ENCODE measurements at regions not wholly inside any gene's neighbourhood (a gene's known extent, or its start where the extent isn't known, plus 50 kb on each side); places are given as distances from the start of the nearest gene placed in this dataset.

DNA sequence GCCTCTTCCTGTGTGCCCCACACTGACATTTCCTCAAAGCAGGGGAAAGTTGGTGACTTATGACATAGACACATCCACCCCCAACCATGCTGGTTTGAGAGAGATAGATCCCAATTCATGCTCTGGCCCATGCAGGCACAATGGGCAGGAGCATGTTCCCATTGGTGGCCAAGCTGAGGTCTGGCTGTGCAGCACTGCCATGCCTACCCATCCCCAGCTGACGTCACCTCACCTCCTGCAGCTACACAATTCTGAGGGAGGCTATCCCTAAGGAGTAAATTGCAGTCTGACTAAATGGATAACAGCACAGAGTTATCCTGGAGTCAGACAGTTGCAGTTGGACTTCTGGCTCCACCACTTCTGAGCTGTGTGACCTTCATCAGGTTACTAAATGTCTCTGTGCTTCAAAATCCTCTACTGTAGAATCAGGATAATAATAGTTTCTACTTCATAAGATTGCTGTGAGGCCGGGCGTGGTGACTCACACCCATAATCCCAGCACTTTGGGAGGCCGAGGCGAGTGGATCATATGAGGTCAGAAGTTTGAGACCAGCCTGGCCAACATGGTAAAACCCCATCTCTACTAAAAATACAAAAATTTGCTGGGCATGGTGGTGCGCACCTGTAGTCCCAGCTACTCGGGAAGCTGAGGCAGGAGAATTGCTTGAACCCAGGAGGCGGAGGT, 323.9 kb downstream of the BCL11B start:
- H3K4me3 ChIP-seq (ENCODE audit: low read depth, low read length) = no peak overlapping the region
- DNase-seq (ENCODE audit: low read depth) = no peak
- TF ChIP-seq, protein P1, sequence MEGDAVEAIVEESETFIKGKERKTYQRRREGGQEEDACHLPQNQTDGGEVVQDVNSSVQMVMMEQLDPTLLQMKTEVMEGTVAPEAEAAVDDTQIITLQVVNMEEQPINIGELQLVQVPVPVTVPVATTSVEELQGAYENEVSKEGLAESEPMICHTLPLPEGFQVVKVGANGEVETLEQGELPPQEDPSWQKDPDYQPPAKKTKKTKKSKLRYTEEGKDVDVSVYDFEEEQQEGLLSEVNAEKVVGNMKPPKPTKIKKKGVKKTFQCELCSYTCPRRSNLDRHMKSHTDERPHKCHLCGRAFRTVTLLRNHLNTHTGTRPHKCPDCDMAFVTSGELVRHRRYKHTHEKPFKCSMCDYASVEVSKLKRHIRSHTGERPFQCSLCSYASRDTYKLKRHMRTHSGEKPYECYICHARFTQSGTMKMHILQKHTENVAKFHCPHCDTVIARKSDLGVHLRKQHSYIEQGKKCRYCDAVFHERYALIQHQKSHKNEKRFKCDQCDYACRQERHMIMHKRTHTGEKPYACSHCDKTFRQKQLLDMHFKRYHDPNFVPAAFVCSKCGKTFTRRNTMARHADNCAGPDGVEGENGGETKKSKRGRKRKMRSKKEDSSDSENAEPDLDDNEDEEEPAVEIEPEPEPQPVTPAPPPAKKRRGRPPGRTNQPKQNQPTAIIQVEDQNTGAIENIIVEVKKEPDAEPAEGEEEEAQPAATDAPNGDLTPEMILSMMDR (conservative IDR thresholded peaks at IDR 0.05; ENCODE audit: low read depth, low read length) = no peak

DNA sequence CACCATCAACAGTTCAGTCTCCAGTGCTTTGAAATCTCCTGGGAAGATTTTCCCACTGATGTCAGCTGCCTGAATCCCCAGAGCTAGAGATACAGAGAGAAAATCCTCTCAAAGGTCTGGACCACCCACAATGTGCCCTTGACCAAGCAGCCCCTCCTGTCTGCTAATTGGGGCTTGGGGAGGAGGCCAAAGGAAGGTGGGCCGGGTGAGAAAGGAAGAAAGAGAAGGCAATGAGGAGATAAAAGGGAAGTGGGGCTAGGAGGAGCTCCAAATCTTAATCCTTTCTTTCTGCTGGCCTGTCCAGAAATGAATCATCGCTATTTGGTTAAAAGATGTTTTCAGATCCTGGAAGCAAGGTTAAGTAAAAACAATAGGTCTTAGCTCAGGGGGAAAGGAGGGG, 322.9 kb downstream of the BCL11B start:
- no peak for DNase-seq (ENCODE audit: low read depth)

DNA sequence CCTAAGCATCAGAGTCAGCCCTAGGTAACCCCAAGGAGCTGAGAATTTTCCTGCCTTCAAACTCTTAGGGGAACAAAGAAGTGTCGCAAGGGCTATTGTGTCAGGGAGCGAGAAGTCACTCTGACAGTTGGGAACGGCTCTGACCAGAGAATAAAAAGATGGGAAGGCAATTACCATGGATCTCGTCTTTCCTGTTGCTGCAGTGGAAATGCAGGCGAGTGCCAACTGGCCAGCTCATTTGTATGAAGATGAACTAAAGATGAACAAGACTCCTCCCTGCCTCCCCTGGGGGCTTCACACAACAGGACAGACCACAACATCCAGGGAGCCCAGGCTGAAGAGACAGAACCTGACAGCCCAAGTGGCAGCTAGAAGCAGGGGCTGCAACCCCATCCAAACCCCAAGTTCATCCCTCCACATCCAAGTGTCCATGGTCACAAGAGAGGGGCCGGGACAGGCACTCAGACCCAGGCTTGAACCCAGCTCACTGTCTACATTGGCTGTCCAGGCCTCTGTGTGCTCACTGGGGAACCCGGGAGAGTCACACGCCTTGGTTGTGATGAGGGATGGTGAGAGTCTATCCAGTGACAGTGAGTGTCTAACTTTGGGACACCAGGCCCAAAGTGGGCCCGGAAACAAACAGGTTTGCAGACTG, 322.4 kb downstream of the BCL11B start:
- no peak for DNase-seq (ENCODE audit: low read depth)
- no peak overlapping the region for H3K4me3 ChIP-seq (ENCODE audit: low read depth, low read length)
- TF ChIP-seq, protein P1 (conservative IDR thresholded peaks at IDR 0.05; ENCODE audit: low read depth, low read length) = no peak

More for the DNA sequence above, 322.9 kb downstream of the BCL11B start:
- TF ChIP-seq, protein P1 (conservative IDR thresholded peaks at IDR 0.05; ENCODE audit: low read depth, low read length) = no peak
- no peak overlapping the region for H3K4me3 ChIP-seq (ENCODE audit: low read depth, low read length)

DNA sequence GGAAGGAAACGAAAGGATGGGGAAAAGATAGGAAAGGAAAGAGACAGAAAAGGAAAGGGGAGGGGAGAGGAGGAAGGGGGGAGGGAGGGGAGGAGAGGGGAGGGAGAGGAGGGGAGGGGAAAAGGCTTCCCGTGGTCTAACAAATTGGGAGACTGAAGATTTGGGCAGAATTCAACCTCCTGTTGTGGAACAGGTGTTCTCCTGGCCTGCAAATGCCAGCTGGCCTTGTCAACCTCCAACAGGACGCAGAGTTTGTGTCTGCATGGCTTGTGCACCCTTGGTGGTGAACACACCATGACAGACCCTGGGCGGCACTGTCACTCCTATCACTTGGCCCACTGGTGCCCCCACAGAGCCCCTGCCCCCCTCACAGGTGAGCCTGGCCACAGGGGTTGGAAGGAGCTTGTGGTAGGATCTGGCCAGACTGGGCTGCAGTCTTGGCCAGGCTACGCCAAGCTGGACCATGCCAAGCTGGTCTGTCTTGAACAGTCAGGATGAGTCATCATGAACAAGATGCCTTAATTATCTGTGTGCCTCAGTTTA, 321.6 kb downstream of the BCL11B start:
- H3K4me3 ChIP-seq (ENCODE audit: low read depth, low read length) = no peak overlapping the region
- no peak for DNase-seq (ENCODE audit: low read depth)
- TF ChIP-seq, protein P1 (conservative IDR thresholded peaks at IDR 0.05; ENCODE audit: low read depth, low read length) = no peak

DNA sequence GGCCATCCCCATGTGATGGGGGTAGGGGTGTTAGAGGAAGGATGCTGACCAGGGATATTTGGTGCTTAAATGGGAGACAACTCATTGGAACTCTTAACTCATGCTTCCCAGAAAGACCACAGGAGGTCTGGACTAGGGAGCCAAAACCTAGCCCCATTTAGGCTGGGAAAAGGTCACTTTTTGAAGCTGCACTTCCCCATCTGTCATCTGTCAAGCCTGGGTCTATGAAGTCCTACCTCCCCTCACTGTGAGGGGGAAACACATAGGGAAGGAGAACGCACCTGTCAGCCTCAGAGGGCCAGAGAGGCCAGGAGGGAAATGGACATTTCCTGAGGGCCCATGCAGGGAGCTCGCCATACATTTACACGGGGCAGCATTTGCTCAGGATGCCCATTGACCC, 321.0 kb downstream of the BCL11B start:
- TF ChIP-seq, protein P1 (conservative IDR thresholded peaks at IDR 0.05; ENCODE audit: low read depth, low read length) = no peak
- DNase-seq (ENCODE audit: low read depth) = no peak
- no peak overlapping the region for H3K4me3 ChIP-seq (ENCODE audit: low read depth, low read length)

DNA sequence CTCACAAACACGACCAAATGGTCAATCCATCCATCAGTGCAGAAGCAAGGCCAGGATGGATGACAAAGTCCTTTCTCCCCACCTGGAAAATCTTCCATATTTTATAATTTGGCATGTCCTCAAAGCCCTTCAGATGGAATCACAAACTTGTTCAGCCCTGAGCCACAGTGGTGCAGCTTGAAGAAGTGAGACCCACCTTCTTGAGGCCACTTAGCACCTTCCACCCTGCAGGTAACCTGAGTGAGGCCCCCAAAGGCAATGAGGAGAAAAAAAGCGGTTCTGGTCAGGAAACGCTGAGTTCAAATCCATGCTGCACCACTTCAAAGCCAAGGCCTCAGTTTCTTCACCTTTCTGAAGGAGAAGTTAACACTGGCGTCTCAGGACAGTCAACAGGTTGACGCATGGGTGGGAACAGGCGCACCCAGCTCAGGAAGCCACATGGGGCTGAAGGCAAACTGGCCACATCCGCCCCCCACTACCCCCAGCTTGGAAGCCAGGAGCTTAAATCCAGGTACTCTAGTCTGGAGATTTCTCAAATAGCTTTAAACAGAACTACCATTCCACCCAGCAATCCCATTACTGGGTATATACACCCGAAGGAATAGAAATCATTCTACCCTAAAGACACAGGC, 320.4 kb downstream of the BCL11B start:
- TF ChIP-seq, protein P1 (conservative IDR thresholded peaks at IDR 0.05; ENCODE audit: low read depth, low read length) = no peak
- DNase-seq (ENCODE audit: low read depth) = no peak
- no peak overlapping the region for H3K4me3 ChIP-seq (ENCODE audit: low read depth, low read length)

Measured in epithelial cell of proximal tubule (primary cell).